HFFc6 (cell line): ENCODE measurements at regions not wholly inside any gene's neighbourhood (a gene's known extent, or its start where the extent isn't known, plus 50 kb on each side); places are given as distances from the start of the nearest gene placed in this dataset.

Source experiments
- DNase-seq: peaks from one replicate; pipeline ENCODE4 v3.0.0-alpha.2; 2018
- H3K27ac Mint-ChIP-seq: 2 replicates; pipeline ENCODE4 v1.8.0; 2020; ENCODE audit warnings: mild to moderate bottlenecking, mixed read lengths
- H3K27me3 Mint-ChIP-seq: 2 replicates; pipeline ENCODE4 v1.8.0; 2021; ENCODE audit warnings: mild to moderate bottlenecking, moderate library complexity, mixed read lengths; ENCODE audit not compliant: insufficient read depth
- H3K36me3 Mint-ChIP-seq: 2 replicates; pipeline ENCODE4 v1.8.0; 2021; ENCODE audit warnings: low read depth, mixed read lengths
- H3K4me1 Mint-ChIP-seq: 2 replicates; pipeline ENCODE4 v1.8.0; 2020; ENCODE audit warnings: low read depth, mixed read lengths
- H3K4me3 Mint-ChIP-seq: 2 replicates; pipeline ENCODE4 v1.8.0; 2020; ENCODE audit warnings: mild to moderate bottlenecking, moderate library complexity, mixed read lengths
- H3K9me3 Mint-ChIP-seq: 2 replicates; pipeline ENCODE4 v1.8.0; 2020; ENCODE audit warnings: mild to moderate bottlenecking, mixed read lengths
- CTCF ChIP-seq: fragments of 200-600 bp; sonication (generic); IDR thresholded peaks from 2 replicates; pipeline ENCODE4 v1.5.0; 2021; ENCODE audit warnings: antibody characterized with exemption, mild to moderate bottlenecking

DNA sequence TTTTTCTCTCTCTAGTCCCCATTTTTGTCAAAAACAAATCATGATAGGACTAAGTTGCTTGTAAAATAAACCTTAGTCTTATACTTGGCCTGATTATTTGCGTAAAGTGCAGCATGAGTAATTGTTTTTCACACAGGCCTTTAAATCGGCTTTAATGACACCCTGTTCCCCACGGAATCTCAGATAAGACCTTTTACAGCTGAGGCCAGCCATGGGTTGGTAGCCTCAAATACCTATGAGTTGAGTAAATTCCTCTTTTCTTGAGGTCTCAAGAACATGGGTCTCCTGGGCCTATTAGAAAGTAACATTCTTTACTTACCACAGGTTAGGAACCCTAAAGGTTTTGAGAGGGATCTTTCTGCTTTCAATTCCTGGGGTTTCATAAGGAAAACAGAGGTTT, 761.0 kb upstream of the PHF14 start:
- Mint-ChIP-seq H3K9me3 (peaks cover 33% of the 10 kb centered on the region), H3K4me1 (no peaks in the 10 kb centered on the region)
- no peak for DNase-seq

DNA sequence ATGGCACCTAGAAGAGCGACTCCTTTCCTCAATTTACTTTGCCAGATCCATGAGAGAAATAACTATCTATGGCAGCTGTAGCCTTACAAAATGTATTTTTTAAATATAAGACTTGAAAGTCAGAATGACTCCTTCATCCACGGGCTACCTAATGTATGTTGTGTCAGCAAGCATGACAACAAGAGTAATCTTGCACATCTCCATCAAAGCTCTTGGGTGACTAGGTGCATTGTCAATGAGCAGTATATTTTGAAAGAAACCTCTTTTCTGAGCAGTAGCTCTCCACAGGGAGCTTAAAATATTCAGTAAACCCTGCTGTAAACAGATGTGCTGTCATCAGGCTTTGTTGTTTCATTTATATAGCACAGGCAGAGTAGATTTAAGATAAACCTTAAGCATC, 757.2 kb upstream of the PHF14 start:
- H3K4me1 Mint-ChIP-seq, result no peaks in the 10 kb centered on the region
- TF ChIP-seq CTCF, result no peak
- H3K4me3 Mint-ChIP-seq, result no peak overlapping the region
- no peaks in the 10 kb centered on the region; the same call in 1 of the 2 replicates for H3K36me3 Mint-ChIP-seq
- no peak overlapping the region for H3K27ac Mint-ChIP-seq
- peaks cover 34% of the 10 kb centered on the region for H3K9me3 Mint-ChIP-seq
- H3K27me3 Mint-ChIP-seq, result no peaks in the 10 kb centered on the region
- DNase-seq, result no peak

More for the DNA sequence above, 761.0 kb upstream of the PHF14 start:
- H3K4me3 Mint-ChIP-seq, result no peak overlapping the region
- no peaks in the 10 kb centered on the region; the same call in 1 of the 2 replicates for H3K36me3 Mint-ChIP-seq
- TF ChIP-seq CTCF, result no peak
- no peak overlapping the region for H3K27ac Mint-ChIP-seq
- no peaks in the 10 kb centered on the region for H3K27me3 Mint-ChIP-seq

DNA sequence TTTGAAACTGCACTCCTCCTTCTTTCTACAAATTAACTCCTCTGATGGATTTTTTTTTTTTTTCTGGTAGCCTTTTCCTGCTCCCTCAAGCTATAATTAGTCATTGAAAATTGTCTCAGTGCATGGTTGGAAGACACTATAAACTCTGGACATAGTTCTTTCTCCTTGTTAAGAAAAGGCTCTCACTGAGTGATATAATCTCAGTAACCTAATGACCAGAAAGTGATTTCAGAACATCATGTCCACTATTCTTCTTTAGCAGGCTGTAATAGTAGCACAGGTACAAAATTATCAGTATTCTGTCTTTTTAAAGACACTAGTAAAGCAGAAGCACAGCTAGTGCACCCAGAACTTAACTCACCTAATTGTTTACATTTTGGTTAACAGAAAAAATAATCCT, 752.6 kb upstream of the PHF14 start:
- H3K4me1 Mint-ChIP-seq, result no peaks in the 10 kb centered on the region
- no peak for DNase-seq
- H3K27ac Mint-ChIP-seq, result no peak overlapping the region

DNA sequence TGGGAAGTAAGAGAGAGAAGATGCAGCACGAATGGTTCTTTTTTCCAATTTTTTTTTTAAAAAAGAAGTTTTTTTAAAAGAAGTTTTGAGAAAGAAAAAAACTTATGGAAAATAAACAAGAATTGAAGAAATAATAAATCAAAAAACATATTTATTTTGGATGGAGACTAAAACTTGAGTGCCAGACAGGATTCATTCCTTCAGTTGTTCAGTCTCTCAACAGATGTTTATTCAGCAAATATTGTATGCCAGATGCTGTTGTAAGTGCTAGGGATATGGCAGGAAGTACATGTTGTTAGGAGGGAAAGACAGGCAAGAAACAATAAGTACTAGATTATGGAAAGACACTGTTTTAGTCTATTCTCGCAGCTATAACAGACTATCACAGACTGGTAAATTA, 750.7 kb upstream of the PHF14 start:
- Mint-ChIP-seq H3K4me3 (no peak overlapping the region), H3K4me1 (no peaks in the 10 kb centered on the region), H3K27ac (no peak overlapping the region), H3K27me3 (no peaks in the 10 kb centered on the region), H3K36me3 (no peaks in the 10 kb centered on the region), H3K9me3 (peaks cover 53% of the 10 kb centered on the region)
- TF ChIP-seq CTCF, result no peak
- DNase-seq, result no peak

More for the DNA sequence above, 752.6 kb upstream of the PHF14 start:
- Mint-ChIP-seq H3K4me3 (no peak overlapping the region), H3K9me3 (peaks cover 42% of the 10 kb centered on the region), H3K36me3 (no peaks in the 10 kb centered on the region; the same call in 1 of the 2 replicates), H3K27me3 (no peaks in the 10 kb centered on the region)
- no peak for TF ChIP-seq CTCF

GRCh38 chr7:10225275-10225674, 748.4 kb upstream of the PHF14 start:
- TF ChIP-seq CTCF, result no peak
- no peak overlapping the region for H3K27ac Mint-ChIP-seq
- H3K4me3 Mint-ChIP-seq, result no peak overlapping the region
- H3K9me3 Mint-ChIP-seq, result peaks cover 46% of the 10 kb centered on the region
- no peak for DNase-seq
- no peaks in the 10 kb centered on the region for H3K27me3 Mint-ChIP-seq
- no peaks in the 10 kb centered on the region for H3K4me1 Mint-ChIP-seq
- no peaks in the 10 kb centered on the region for H3K36me3 Mint-ChIP-seq

DNA sequence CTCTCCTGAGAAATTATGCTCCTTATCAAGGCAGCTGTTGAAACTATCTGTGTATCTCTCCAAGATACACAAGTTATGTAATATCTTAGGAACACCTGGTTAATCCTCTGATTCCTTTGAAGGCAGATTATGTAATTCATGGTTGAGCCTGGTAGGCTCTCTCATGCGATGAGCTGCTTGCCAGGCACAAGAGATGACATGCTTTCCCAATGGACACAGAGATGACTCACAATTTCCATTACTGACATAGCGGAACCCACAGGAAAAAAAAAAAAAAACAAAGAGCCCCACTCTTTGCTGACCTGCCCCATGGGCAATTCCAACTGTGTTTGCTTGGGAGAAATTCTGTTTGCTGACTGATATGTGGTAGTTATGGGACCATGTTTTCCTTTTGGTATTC, 736.4 kb upstream of the PHF14 start:
- Mint-ChIP-seq H3K9me3 (peaks cover 42% of the 10 kb centered on the region), H3K27ac (no peak overlapping the region)

More for the DNA sequence above, 736.4 kb upstream of the PHF14 start:
- no peak overlapping the region for H3K4me3 Mint-ChIP-seq
- DNase-seq, result no peak
- no peaks in the 10 kb centered on the region for H3K4me1 Mint-ChIP-seq
- no peaks in the 10 kb centered on the region for H3K36me3 Mint-ChIP-seq
- no peaks in the 10 kb centered on the region; the same call in 1 of the 2 replicates for H3K27me3 Mint-ChIP-seq
- TF ChIP-seq CTCF, result no peak
